ENCODE measurements at regions not wholly inside any gene's neighbourhood (a gene's known extent, or its start where the extent isn't known, plus 50 kb on each side); places are given as distances from the start of the nearest gene placed in this dataset.

DNA sequence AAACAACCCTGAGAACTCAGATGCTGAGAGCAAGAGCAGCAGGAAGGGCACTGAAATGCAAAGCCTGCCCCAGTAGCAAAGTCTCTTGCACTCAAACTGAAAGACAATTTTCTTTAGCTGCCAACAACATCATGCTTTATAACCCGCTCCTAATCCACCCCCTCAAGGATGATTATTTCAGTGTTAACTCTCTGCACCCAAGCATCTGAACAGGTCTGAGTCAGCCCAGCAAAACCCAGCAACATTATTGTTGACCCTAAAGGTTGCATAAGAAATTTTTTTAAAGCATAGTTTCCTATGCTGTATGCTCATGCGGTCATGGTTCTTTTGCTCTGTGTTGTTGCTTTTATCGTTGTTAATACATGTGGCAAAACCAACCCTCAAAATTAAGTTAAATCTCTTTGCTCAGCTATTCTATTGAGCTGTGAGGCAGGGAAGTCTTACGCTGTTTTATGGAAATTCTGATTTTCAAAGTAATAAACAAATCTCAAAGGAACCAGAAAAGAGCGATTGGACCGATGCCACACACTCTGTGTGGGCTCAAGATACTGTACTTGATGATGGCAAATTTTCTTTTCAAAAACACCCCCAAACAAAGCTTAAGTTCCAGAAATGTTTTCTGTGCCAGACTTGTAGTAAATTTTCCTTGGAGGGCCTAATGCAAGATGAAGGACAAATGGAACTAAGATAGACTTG, 440.6 kb upstream of the MPDZ start:
- TF ChIP-seq POLR2A (IDR thresholded peaks at IDR 0.05) (no peak), CTCF (IDR thresholded peaks at IDR 0.05) (no peak)

Measured in Peyer's patch (tissue), 4 donors.